GM12865 (cell line): ENCODE measurements at regions not wholly inside any gene's neighbourhood (a gene's known extent, or its start where the extent isn't known, plus 50 kb on each side); places are given as distances from the start of the nearest gene placed in this dataset.

Experiments used
- DNase-seq: peaks from one replicate; pipeline ENCODE4 v3.0.0; 2010; ENCODE audit warnings: low read depth
- H3K4me3 ChIP-seq: 2 replicates; pipeline ENCODE4 v1.5.1; 2011; ENCODE audit warnings: mild to moderate bottlenecking, low read depth, low read length, control low read depth
- TF ChIP-seq, protein P1 (sequence below): IDR thresholded peaks from 2 replicates; pipeline ENCODE4 v1.5.1; 2011; ENCODE audit warnings: low read length, control low read depth, low read depth, inconsistent platforms; ENCODE audit not compliant: insufficient read depth; ENCODE audit errors: missing control alignments

DNA sequence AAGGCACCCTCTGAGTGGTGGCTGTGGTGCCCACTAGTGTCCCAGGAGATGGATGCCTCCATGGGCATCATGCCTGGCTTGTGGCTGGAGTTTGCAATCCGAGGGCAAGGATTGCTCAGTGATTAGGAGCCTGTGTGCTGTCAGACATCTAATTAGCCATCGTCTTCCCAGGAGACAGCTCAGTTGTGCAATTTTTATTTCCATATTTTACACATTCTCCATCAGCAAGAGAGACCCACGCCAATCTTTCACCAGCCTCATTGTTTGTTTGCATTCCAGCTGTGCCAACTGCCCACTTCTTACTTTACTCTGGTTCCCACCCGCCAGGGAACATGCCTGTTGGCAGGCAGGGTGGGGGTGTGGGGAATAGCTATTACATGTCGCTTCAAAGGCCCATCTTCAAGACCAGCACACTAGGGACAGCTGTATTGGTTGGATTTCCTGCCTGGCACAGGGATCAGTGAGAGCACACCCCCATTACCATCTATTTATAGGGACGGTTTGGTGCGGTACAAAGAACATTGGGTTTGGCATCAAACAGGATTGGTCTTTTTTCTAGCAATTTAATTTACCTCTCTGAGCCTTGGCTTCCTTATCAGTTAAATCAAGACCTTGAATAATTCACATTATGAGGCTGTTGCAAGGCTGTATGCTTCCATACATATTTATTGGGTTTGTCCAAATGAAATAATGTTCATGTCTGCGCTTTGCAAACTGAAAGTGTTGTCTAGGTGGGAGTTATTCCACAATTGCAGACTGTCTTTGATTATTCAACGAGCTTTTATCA is 80.7 kb upstream of the NAV2 start:
- no peak overlapping the region for H3K4me3 ChIP-seq
- TF ChIP-seq, protein P1, sequence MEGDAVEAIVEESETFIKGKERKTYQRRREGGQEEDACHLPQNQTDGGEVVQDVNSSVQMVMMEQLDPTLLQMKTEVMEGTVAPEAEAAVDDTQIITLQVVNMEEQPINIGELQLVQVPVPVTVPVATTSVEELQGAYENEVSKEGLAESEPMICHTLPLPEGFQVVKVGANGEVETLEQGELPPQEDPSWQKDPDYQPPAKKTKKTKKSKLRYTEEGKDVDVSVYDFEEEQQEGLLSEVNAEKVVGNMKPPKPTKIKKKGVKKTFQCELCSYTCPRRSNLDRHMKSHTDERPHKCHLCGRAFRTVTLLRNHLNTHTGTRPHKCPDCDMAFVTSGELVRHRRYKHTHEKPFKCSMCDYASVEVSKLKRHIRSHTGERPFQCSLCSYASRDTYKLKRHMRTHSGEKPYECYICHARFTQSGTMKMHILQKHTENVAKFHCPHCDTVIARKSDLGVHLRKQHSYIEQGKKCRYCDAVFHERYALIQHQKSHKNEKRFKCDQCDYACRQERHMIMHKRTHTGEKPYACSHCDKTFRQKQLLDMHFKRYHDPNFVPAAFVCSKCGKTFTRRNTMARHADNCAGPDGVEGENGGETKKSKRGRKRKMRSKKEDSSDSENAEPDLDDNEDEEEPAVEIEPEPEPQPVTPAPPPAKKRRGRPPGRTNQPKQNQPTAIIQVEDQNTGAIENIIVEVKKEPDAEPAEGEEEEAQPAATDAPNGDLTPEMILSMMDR, result no peak
- DNase-seq, result no peak

DNA sequence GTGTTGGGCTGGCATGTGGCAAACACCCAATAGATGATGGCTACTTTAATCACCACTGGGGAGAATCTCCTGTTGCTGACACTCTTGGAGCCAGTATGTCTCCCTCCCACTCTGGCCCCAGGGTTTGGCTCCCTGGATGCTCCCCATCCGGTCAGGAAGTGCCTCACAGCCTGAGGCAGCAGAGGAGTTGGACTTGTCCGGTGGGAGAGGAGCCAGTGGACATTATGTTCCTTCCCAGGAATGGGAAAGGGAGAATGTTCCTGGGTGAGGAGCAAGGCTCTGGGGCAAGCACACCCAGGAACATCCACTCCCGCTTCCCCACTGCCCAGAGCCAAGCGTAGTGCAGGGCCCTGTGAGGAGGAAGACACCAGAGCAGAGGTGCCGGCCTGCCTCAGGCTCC is 84.6 kb upstream of the NAV2 start:
- DNase-seq, result no peak
- TF ChIP-seq, protein P1, result no peak
- H3K4me3 ChIP-seq, result no peak overlapping the region

DNA sequence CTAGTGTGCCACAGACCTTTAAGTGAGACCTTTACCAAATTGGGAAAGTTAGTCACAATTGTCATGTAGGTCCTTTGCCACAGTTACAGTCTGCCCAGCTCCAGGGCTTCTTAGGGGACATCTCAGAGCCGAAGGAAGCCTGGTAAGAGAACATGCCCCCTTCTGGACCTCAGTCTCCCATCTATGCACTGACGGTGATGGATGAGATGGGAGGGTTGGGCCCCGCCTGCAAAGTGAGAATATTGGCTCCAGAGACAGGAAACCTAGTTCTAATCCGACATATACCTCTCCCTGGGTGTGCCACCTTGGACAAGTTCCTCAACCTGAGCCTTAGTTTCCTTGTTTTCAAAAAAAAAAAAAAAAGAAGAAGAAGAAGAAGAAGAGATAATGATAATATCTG is 85.1 kb upstream of the NAV2 start:
- no peak overlapping the region for H3K4me3 ChIP-seq
- no peak for DNase-seq
- TF ChIP-seq, protein P1, result no peak

GRCh38 chr11:19625438-19625837 is 87.2 kb upstream of the NAV2 start:
- TF ChIP-seq, protein P1, result no peak
- H3K4me3 ChIP-seq, result no peak overlapping the region
- DNase-seq, result no peak

GRCh38 chr11:19617696-19618523 is 94.7 kb upstream of the NAV2 start:
- DNase-seq, result no peak
- no peak overlapping the region for H3K4me3 ChIP-seq
- TF ChIP-seq, protein P1, result no peak

GRCh38 chr11:19615341-19616183 is 97.1 kb upstream of the NAV2 start:
- TF ChIP-seq, protein P1, result no peak
- H3K4me3 ChIP-seq, result no peak overlapping the region
- no peak for DNase-seq
